GM18517 (cell line): ENCODE measurements at regions not wholly inside any gene's neighbourhood (a gene's known extent, or its start where the extent isn't known, plus 50 kb on each side); places are given as distances from the start of the nearest gene placed in this dataset.

ENCODE experiments used
- ATAC-seq: cut with Tn5 transposase; IDR thresholded peaks from one replicate; pipeline ENCODE4 v1.9.1; 2021; ENCODE audit warnings: mild to moderate bottlenecking, moderate library complexity; ENCODE audit not compliant: unreplicated experiment

GRCh38 chr16:65445313-65446260 lies 323.7 kb upstream of the CDH11 start:
- no peak for ATAC-seq

- no peak for ATAC-seq
Measured at GRCh38 chr16:65441501-65441900, 319.6 kb upstream of the CDH11 start.

GRCh38 chr16:65429504-65430181 lies 307.8 kb upstream of the CDH11 start:
- ATAC-seq: no peak

- ATAC-seq: no peak
Measured at GRCh38 chr16:65426484-65426883, 304.6 kb upstream of the CDH11 start.

- ATAC-seq: no peak
Measured at GRCh38 chr16:65422934-65423333, 301.1 kb upstream of the CDH11 start.

DNA sequence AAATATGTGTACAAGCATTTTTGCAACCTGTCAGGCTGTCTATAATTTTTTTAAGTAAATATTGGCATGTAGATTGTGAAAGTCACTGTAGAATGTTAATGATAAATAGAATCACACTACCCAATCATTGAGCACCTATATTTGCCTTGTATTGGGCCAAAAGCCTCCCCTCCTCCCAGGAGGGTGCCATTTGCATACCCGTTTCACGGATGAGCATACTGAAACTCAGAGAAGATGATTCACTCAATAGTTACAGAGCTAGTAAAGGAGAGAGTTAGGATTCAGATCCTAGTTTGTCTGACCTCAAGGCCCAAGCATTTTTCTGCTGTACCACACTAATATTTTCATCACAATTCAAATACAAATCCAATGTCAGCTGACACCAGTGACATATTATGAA lies 299.7 kb upstream of the CDH11 start:
- no peak for ATAC-seq

- no peak for ATAC-seq
Measured at GRCh38 chr16:65418435-65418834, 296.6 kb upstream of the CDH11 start.

GRCh38 chr16:65415460-65415859 lies 293.6 kb upstream of the CDH11 start:
- ATAC-seq: no peak

- no peak for ATAC-seq
Measured at GRCh38 chr16:65414284-65414984, 292.6 kb upstream of the CDH11 start.

DNA sequence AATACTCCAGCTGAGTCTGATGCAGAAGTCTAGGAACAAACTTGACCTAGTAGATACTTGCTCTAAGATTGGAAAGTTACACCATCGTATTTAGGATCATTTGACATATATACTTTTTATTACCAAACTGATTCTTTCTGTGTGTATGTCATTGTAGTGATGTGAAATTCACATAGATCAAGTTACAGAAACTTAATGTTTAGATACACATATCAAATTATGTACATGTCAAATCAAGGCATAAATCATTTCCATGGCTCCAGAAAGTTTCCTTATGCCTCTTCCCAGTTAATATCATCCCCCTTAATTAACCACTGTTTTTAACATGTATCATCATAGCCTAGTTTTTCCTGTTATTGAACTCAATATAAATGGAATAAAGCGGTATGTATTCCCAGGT lies 292.0 kb upstream of the CDH11 start:
- no peak for ATAC-seq

GRCh38 chr16:65410801-65411200 lies 288.9 kb upstream of the CDH11 start:
- no peak for ATAC-seq

GRCh38 chr16:65409510-65409909 lies 287.6 kb upstream of the CDH11 start:
- no peak for ATAC-seq

- no peak for ATAC-seq
Measured at GRCh38 chr16:65406933-65407332, 285.1 kb upstream of the CDH11 start.

DNA sequence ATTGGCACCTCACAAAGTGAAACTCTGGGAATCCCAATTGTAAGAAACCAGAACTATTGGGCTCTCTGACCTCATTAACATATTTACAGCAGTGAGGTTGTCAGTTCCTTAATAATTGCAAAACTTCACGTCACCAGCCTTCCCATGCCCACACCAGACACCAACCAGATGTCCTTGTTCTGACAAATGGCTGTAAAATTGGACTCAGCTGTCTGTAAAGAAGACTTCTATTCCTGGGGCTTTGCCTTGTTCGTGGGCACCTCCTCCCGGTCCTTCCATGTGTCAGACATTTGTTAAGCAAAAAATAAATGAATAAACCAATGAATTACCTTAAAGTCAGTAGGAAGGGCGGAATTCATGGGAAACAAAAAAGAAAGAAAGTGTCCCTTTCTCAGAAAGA lies 284.3 kb upstream of the CDH11 start:
- ATAC-seq: no peak

DNA sequence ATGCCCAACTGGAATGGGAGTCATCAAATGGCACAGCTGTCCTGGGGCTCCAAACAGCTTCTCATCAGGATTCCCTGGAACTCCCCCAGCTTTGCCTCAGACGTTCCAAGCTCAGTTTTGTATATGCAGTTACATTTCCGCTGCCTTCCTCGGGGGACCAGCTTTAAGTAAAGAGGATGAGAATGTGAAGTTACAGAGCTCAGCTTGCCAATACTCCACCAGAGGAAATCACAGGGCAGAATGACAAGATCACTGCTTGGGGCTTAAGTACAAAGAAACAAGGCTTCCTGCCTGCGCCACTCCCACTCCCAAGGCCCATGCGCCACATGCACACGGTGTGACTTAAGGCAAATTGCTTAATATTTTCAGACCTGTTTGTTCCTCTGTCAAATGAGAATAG lies 272.4 kb upstream of the CDH11 start:
- no peak for ATAC-seq

DNA sequence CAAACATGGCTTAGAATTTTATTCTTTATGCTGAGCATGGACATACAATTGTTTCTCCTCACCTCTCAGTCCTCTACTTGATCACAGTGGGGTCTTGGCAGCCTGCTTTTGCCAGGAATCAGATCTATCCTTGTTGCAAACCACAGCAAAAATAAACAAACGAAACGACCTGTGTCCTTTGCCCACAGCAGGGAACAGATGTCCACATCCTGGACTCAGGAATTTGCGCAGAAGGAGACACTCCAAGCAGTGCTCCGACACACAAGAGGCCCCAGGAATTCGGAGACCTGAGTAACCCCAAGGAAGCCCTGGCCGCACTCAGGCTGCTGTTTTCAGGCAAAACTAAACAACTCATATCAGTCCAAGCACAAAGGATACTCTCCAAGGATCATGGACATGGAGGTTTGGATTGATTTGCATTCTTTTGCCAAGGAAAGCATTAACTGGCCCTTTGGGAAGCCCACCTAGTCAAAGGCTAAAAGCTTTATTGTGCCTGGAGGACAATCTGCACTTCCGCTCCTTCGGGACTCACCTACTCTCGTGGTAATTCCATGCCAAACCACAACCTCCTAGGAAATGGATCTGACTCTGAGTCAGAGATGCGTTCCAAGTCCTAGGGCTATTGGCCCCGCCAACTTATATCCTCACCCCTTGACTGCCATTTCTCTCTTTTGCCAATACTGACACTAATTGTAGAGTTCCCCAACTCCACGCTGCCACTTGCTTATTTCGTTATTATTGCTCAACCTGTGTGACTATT lies 271.1 kb upstream of the CDH11 start:
- no peak for ATAC-seq

- ATAC-seq: no peak
Measured at GRCh38 chr16:65388592-65388991, 266.7 kb upstream of the CDH11 start.

DNA sequence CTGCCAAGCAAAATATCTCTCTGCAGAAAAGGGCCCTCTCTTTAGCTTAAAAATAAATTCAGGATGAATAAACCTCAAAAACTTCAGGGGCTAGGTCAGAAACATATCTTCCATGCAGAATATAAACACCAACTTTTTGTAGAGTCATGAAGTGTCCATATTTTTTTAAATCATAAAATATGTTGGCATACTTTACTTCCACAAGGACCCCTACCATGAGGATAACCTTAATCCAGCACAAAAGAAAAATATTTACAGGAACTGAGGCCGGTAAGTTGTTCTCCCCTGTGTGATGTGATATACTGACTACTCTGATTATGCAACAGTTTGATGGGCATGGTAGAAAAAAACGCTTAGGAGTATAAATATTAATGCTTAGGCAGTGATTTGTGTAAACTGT lies 264.8 kb upstream of the CDH11 start:
- no peak for ATAC-seq

DNA sequence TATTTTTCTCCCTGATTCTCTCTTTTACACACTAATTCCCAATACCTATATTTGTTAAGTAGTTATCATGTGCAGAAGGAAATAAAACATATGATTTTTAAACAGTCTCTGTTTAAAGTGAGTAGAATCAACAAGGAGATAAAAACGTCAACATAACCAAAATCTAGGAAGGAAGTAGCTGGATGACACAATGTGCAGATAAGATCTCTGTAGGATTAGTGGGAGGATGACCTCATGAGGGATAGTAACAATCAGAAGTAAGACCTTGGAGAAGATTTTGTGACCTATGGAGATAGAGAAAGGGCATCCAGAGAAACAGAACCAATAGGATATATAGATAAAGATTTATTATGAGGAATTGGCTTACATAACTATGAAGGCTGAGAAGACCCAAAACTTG lies 262.6 kb upstream of the CDH11 start:
- ATAC-seq: no peak

DNA sequence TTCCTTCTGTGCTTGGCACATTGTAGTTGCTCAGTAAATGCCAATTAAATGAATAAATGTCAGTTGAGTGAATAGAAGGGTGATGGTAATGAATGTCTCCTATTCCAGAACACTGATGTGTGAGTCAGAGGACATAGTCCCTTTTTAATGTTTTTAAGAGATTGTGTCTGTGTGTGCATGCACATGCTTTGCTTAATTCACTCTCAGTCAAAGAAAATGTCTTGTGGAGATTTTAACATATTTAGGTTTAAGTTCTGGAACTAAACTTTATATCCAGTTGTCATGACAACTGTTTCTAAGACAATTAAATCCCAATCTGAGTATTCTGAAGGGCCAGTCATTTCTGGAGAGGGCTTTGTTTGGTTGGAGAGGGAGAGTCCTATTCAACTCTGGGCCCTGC lies 255.3 kb upstream of the CDH11 start:
- ATAC-seq: no peak

DNA sequence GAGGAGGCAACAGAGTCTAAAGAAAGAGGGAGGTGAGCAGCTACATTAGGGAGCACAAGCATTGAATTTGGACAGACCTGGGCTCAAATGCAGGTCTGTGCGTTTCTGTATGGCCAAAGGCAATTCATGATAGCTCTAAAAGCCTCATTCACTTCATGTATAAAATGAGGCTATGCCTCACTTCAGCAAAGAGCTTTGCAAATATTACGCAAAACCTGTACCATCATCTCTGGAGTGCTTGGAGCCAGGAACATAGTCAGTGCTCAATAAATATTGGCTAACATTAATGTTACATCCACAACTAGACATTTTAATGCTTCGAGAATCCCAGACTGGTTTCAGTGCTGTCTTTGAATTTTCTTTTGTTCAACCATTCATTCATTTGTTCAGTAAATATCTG lies 254.7 kb upstream of the CDH11 start:
- no peak for ATAC-seq
